ENCODE measurements at regions not wholly inside any gene's neighbourhood (a gene's known extent, or its start where the extent isn't known, plus 50 kb on each side); places are given as distances from the start of the nearest gene placed in this dataset.

GRCh38 chr12:41972196-41972595, 172.5 kb downstream of the GXYLT1 start:
- no peak overlapping the region for H3K4me3 ChIP-seq (ENCODE audit: low read depth, low read length)
- DNase-seq (ENCODE audit: low read depth), result no peak
- TF ChIP-seq CTCF (IDR thresholded peaks at IDR 0.05; ENCODE audit: low read depth, low read length, missing control alignments), result no peak

GRCh38 chr12:41970744-41971143, 173.9 kb downstream of the GXYLT1 start:
- DNase-seq (ENCODE audit: low read depth), result no peak
- H3K4me3 ChIP-seq (ENCODE audit: low read depth, low read length), result no peak overlapping the region
- TF ChIP-seq CTCF (IDR thresholded peaks at IDR 0.05; ENCODE audit: low read depth, low read length, missing control alignments), result no peak

DNA sequence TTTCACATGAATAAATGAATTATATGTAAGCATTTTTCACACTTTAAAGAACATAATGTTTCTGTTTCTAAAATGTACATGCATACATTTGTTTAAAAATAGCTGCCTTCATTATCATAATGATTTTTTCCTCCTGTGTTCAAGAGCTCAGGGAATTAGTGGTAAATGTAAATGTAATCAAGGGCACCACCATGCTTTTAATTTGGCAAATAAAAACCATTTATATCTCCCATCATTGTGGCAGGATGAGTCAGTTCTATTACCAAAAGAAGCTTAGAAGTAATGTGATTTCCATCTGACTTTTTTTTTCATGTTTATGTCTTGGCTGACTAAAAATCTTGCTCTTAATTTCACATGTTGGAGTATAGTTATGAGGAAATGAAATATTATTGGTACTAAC, 176.1 kb downstream of the GXYLT1 start:
- DNase-seq (ENCODE audit: low read depth), result no peak
- no peak overlapping the region for H3K4me3 ChIP-seq (ENCODE audit: low read depth, low read length)
- no peak for TF ChIP-seq CTCF (IDR thresholded peaks at IDR 0.05; ENCODE audit: low read depth, low read length, missing control alignments)

DNA sequence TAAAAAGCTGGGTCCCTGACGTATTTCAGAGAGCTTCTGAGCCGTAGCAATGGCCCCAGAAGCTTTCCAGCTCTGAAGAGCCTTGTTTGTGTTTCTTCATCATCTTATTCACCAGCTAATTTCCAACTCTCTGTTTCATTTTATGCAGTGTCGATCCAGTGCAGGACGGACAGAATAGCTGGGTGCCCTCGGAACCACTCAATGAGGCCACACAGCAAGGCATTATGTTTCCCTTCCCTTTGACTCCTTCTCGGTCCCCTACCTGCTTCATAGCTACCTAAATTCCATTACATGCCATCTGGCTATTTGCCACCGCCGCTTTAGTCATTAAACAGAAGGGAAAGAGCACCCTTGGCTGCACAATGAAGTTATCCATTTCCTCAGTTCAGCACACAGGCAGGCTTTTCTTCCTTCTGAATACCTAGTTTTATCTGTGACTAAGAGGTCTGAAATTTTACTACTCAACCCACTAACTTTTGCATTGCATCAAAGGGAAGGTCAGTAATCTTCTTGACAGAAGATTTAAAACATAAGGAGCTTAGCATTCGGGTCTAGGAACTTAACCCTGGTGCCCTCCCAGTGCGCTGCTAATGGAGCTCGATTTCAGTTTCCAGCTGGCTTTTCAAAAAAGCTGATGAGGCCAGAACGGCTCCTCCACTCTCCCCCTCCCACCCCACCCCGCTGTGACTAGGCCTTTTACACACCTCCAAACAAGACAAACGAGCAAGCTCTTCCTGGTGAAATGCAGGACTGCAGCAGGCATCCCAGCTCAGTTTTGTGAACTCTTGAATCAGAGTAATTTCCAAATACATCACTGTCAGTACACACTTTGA, 176.8 kb downstream of the GXYLT1 start:
- no peak for TF ChIP-seq CTCF (IDR thresholded peaks at IDR 0.05; ENCODE audit: low read depth, low read length, missing control alignments)
- no peak overlapping the region for H3K4me3 ChIP-seq (ENCODE audit: low read depth, low read length)
- DNase-seq (ENCODE audit: low read depth), result no peak

DNA sequence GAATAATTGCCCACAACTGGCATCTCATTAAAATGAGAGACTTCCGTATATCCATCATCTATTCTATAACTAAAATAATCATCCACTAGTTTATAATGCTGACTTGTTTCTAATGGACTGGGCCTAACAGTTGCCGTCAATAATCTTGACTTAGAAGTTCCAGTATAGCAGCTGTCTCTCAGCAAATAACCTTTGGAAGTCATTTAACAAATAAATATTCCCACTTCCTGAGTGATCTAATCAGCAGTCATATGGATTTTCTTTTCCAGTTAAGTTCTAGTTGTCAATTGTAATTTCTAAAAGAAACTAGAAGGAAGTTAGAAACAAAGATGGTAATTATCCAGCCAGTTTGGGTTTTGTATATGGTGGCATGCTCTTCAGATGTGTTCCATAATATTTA, 177.8 kb downstream of the GXYLT1 start:
- DNase-seq (ENCODE audit: low read depth), result no peak
- H3K4me3 ChIP-seq (ENCODE audit: low read depth, low read length), result no peak overlapping the region
- TF ChIP-seq CTCF (IDR thresholded peaks at IDR 0.05; ENCODE audit: low read depth, low read length, missing control alignments), result no peak

- no peak overlapping the region for H3K4me3 ChIP-seq (ENCODE audit: low read depth, low read length)
- DNase-seq (ENCODE audit: low read depth), result no peak
- no peak for TF ChIP-seq CTCF (IDR thresholded peaks at IDR 0.05; ENCODE audit: low read depth, low read length, missing control alignments)
Observed at GRCh38 chr12:41966001-41966400, 178.7 kb downstream of the GXYLT1 start.

DNA sequence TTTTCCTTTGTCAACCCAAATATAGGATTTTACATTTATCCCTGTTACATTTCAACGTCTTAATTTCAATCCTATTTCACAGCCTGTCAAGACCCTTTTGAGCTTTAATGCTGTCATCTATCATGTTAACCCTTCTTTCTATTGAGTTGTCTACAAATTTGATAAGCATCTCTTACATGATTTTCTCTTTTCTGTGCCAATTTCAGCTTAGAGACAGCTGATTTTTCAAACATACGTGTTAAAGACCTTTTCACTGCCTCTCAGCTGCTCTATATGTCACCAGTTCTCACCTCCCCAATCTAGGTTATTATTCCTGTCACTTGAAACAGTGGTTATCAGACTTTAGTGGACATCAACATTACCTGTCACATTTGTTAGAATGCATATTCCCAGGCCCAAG, 181.3 kb downstream of the GXYLT1 start:
- DNase-seq (ENCODE audit: low read depth), result no peak
- no peak overlapping the region for H3K4me3 ChIP-seq (ENCODE audit: low read depth, low read length)
- no peak for TF ChIP-seq CTCF (IDR thresholded peaks at IDR 0.05; ENCODE audit: low read depth, low read length, missing control alignments)
